ENCODE measurements at regions not wholly inside any gene's neighbourhood (a gene's known extent, or its start where the extent isn't known, plus 50 kb on each side); places are given as distances from the start of the nearest gene placed in this dataset.

GRCh38 chr9:109953813-109954497 lies 174.0 kb downstream of the PALM2AKAP2 start:
- intact Hi-C loops (cut with DNase I), result no loop called here
- H3K4me3 ChIP-seq, result no peak overlapping the region
- H3K4me1 ChIP-seq, result no peaks in the 10 kb centered on the region
- TF ChIP-seq CTCF (IDR thresholded peaks at IDR 0.05), result no peak
- ATAC-seq (no peak), DNase-seq (no peak)
- no peak overlapping the region for H3K27ac ChIP-seq
- H3K27me3 ChIP-seq (ENCODE audit: low read depth), result no peaks in the 10 kb centered on the region
- no peaks in the 10 kb centered on the region for H3K9me3 ChIP-seq
- no peaks in the 10 kb centered on the region for H3K36me3 ChIP-seq

- DNase-seq (no peak), ATAC-seq (no peak)
- Histone ChIP-seq H3K27ac (no peak overlapping the region), H3K27me3 (ENCODE audit: low read depth) (no peaks in the 10 kb centered on the region), H3K4me3 (no peak overlapping the region), H3K9me3 (no peaks in the 10 kb centered on the region), H3K4me1 (no peaks in the 10 kb centered on the region), H3K36me3 (no peaks in the 10 kb centered on the region)
- intact Hi-C loops (cut with DNase I), result no loop called here
- no peak for TF ChIP-seq CTCF (IDR thresholded peaks at IDR 0.05)
Observed at GRCh38 chr9:109956717-109957440, 176.9 kb downstream of the PALM2AKAP2 start.

GRCh38 chr9:109959679-109960078 lies 179.7 kb downstream of the PALM2AKAP2 start:
- H3K4me3 ChIP-seq, result no peak overlapping the region
- no peak for ATAC-seq
- H3K36me3 ChIP-seq, result no peaks in the 10 kb centered on the region
- no peak for DNase-seq
- H3K4me1 ChIP-seq, result peaks cover 6% of the 10 kb centered on the region
- intact Hi-C loops (cut with DNase I), result no loop called here
- no peak for TF ChIP-seq CTCF (IDR thresholded peaks at IDR 0.05)
- no peaks in the 10 kb centered on the region for H3K27me3 ChIP-seq (ENCODE audit: low read depth)
- H3K9me3 ChIP-seq, result no peaks in the 10 kb centered on the region
- no peak overlapping the region for H3K27ac ChIP-seq

- no peak overlapping the region for H3K27ac ChIP-seq
- DNase-seq (no peak), ATAC-seq (no peak)
- H3K36me3 ChIP-seq, result no peaks in the 10 kb centered on the region
- intact Hi-C loops (cut with DNase I), result no loop called here
- no peak overlapping the region for H3K4me3 ChIP-seq
- peaks cover 6% of the 10 kb centered on the region for H3K4me1 ChIP-seq
- H3K27me3 ChIP-seq (ENCODE audit: low read depth), result no peaks in the 10 kb centered on the region
- TF ChIP-seq CTCF (IDR thresholded peaks at IDR 0.05), result no peak
- H3K9me3 ChIP-seq, result no peaks in the 10 kb centered on the region
Observed at GRCh38 chr9:109961626-109962025, 181.6 kb downstream of the PALM2AKAP2 start.

DNA sequence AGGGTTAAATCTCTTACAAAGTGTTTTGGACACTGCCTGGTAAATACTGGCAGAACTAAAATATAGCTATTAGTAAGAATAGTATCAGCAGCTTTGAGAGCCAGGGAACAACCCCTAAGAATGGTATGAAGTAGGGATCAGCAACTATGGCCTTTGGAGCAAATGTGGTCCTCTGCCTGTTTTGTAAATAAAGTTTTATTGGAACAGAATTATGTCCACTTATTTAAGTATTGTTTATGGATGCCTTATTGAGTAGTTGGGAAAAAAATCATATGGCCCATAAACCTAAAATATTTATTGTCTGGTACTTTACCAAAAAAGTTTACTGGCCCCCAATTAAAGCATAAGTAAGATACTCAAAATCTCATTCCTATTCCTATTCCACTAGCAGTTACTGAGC lies 182.2 kb downstream of the PALM2AKAP2 start:
- H3K27ac ChIP-seq, result no peak overlapping the region
- ATAC-seq, result no peak

More for the DNA sequence above, 182.2 kb downstream of the PALM2AKAP2 start:
- Histone ChIP-seq H3K4me3 (no peak overlapping the region), H3K36me3 (no peaks in the 10 kb centered on the region), H3K27me3 (ENCODE audit: low read depth) (no peaks in the 10 kb centered on the region), H3K4me1 (peaks cover 8% of the 10 kb centered on the region), H3K9me3 (no peaks in the 10 kb centered on the region)
- DNase-seq, result no peak
- no peak for TF ChIP-seq CTCF (IDR thresholded peaks at IDR 0.05)
- intact Hi-C loops (cut with DNase I), result no loop called here
